Left renal pelvis (tissue), 4 donors: ENCODE measurements at regions not wholly inside any gene's neighbourhood (a gene's known extent, or its start where the extent isn't known, plus 50 kb on each side); places are given as distances from the start of the nearest gene placed in this dataset.

Experiments
- DNase-seq, 4 donors: peaks; one replicate each; pipeline ENCODE4 v3.0.0-alpha.2; 2013; ENCODE audit warnings: low read depth in 4 of 4, low spot score in 3 of 4

DNA sequence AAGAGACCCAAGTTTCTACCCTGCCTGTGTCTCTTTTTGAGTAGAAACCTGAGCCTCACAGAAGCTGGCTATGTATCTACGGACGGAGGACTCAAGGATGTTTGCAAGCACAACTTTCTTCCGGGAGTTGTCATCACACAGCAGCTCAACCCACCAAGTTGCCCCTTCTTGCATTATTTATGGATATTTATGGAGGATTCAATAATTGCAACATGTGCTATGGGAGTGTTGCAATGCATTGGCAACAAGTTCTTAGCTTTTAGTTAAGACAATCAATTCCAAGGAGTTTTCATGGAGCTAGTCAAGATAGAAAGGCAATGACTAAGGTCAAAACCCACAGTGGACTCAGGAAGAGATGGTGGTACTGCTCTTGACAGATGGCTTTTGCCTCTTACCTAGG is 336.9 kb downstream of the ENC1 start:
- no peak for DNase-seq

DNA sequence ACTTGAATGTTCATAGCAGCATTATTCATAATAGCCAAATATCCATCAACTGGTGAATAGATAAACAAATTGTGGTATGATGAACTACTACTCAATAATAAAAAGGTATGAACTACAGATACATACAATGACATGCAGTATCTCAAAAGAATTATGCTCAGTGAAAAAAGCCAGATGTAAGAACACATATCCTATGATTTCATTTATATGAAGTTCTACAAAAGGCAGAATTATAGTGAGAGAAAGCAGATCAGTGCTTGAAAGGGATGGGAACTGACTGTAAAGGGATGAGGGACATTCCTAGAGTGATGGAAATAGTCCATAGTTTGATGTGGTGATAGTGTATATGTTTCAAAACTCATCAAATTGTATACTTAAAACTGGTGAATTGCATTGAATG is 339.0 kb downstream of the ENC1 start:
- no peak for DNase-seq

GRCh38 chr5:74300808-74301389 is 339.6 kb downstream of the ENC1 start:
- DNase-seq, result no peak

DNA sequence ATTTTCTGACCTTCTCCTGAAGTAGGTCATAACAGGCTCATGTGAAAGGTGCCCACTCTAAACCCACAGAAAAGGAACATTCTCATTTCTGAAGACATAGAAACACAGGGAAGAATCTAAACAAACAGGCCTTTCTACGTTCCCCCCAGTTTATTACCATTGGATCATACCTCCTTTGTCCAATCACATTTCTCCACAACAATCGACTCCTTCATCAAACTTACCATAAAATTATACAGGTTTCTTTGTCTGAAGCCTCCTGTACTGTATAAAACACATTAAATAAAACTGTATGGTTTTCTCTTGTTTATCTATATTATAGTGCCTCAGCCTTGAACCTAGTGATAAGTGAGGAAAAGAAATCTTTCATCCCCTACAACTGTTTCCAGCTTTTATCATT is 340.7 kb downstream of the ENC1 start:
- DNase-seq, result no peak

DNA sequence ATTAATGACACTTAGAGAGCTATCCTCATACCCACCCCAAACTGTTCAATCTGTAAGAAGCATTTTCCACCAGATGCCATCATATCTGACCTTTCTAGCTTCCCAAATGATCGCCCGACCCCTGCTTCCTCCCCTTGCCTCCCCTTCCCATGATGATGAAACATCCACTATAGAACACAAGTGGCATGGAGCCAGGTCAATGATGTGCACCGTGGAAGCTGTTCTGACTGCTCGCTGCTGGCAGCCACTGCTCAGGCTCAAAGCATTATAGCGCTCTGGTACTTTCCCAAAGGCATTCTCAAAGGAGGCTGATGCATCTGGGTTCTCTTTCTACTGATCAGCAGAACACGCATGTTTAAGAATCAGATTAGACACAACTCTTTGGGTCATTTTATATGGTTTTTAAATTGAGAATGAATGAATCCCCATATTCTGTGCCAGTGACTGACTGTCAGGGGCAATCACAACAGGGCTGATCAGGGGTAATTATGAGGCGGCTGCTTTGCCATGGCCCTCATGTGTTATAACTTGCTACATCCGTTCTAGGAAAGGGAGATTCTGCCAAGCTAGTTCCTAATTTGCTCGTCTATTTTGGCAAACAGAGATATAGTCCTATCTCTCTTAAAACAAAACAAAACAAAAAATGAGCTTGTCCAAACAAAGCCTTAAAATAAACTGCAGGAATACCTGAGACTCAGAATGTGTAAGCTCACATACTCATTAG is 343.7 kb downstream of the ENC1 start:
- no peak for DNase-seq

DNA sequence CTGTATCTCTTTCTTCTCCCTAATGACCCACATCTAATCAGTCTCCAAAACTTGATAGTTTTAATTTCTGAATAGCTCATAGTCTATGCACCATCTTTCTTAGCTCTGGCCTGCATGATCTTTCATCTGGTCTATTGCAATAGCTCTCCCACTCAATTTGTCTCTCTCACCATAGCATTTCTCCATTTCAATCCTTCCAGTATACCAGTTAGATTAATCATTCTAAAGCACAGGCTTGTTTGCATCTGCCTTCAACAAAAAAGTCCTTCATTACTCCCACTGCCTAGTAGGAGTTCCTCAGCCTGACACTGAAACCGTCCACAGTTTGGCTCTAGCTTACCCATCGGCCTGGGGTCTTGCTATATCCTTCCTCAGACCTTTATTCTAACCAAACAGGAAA is 344.9 kb downstream of the ENC1 start:
- DNase-seq, result no peak

DNA sequence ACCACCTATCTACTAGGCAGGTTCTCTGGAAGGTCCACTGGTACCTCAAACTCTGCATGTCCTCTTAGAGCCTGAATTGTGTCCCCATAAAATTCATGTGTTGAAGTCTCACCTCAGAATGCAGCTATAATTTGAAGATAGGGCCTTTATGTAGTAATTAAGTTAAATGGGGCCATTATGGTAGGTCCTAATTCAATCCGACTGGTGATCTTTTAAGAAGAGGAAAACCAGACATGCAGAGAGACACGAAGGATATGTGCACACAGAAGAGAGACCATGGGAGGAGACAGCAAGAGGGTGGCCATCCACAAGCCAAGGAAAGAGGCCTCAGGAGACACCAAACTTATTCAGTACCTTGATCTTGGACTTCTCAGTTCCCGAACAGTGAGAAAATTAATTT is 345.4 kb downstream of the ENC1 start:
- DNase-seq, result no peak

- no peak for DNase-seq
Measured at GRCh38 chr5:74294231-74294705, 346.3 kb downstream of the ENC1 start.

DNA sequence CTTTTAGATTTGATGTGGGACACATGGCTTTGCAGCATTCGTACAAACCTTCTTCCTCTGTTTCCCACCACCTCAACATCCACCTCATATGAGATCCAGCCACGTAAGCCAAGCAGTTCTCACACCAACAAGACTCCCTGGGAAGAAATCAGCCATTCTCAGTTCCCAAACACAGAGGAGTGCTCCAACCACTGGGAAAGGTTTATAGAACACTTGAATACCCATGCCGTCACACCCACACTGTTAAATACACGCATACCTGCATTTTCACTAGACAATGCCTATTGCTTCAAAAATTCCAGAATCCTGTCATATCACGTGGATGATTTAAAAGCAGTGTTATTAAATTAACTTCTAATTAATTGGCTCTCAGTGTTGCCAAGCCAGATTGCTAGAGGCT is 347.3 kb downstream of the ENC1 start:
- DNase-seq, result no peak

DNA sequence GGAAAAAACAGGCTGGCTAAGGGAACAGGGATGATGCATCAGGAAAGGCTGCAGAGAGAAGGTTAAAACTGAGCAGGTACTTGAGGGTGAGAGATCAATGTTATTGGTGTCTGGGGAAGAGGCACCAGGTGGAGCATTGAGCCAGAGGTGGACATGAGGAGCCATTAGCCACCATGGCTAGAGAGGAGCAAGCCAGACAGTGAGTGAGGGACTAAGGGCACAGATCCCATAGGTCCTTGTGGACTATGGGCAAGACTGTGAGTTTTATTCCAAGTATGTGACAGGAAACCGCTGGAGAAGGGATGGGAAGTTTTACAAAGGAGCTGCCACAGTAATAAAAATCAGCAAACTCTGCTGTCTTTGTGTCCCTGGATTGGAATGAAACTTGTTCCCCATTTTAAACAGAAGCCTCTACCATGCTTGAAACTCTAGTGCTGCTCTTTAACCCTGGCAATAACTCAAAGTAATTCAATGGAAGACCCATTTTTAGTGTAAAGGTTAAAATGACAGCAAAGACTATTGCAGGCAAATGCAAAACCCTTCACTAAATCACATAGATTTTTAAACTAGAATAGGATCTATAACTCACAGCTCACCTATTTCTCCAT is 349.8 kb downstream of the ENC1 start:
- DNase-seq, result no peak

DNA sequence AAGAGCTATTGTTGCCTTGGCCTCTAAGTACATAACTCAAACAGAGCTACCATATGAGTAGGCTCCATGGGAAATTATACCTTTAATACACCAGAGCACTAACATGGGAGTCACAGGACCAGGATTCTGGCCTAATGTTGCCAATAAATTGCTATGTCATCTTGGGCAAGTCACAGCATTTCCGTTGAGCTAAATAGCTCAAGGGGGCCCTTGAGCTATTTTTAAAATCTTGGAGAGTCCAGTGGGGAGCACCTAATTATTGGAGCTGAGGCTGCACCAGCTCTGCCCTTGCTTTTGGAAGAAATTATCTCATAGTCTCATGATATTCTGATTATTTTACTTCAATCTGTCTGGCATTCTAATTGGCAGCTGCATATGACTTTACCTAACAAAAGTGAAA is 350.8 kb downstream of the ENC1 start:
- DNase-seq, result no peak

GRCh38 chr5:74289238-74289637 is 351.3 kb downstream of the ENC1 start:
- DNase-seq, result no peak

DNA sequence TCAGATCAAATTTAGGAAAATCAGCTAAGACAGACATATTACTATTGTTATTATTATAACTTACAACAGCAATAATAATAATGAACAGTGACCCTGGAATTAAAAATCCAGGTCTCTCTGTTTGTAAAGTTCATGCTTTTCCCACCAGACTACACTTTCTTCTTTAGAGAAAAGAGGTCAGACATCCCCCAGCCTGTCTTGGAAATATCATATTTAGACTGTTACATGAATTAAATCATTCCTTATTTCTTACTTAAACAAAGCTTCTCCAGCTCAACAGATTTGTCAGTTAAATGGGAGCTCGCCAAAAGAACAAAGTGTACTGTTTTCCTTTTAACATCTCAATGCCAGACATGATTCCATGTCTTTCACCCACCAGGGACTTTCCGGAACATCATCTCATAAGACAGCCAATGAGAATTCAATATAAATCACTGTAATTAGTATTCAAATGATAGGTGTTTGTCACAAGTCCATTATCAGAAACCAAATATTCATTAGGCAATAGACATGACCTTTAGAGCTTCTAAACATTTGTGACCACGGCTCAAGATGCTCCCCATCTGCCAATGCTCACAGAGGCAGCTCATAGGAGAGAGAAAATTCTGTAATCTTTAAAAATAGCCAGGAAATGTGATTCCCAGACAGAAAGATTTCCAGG is 351.9 kb downstream of the ENC1 start:
- no peak for DNase-seq

DNA sequence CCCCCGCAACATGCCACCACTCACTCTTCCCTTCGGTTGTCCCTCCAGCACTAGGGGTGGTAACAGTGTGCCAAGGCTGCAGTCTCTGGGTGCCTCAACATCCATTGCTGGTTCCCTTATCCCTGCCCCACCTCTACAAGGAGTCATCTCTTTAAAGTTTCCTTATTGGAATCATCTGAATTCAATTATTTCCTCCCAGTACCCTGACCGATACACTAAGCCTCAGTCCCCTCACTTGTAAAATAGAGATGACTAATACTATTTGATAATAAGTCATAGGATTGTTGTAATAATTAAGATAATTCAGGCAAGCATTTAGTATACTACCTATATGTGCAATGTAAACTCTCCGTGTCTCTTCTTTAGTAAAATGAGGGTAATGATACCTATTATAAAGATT is 352.5 kb downstream of the ENC1 start:
- no peak for DNase-seq

DNA sequence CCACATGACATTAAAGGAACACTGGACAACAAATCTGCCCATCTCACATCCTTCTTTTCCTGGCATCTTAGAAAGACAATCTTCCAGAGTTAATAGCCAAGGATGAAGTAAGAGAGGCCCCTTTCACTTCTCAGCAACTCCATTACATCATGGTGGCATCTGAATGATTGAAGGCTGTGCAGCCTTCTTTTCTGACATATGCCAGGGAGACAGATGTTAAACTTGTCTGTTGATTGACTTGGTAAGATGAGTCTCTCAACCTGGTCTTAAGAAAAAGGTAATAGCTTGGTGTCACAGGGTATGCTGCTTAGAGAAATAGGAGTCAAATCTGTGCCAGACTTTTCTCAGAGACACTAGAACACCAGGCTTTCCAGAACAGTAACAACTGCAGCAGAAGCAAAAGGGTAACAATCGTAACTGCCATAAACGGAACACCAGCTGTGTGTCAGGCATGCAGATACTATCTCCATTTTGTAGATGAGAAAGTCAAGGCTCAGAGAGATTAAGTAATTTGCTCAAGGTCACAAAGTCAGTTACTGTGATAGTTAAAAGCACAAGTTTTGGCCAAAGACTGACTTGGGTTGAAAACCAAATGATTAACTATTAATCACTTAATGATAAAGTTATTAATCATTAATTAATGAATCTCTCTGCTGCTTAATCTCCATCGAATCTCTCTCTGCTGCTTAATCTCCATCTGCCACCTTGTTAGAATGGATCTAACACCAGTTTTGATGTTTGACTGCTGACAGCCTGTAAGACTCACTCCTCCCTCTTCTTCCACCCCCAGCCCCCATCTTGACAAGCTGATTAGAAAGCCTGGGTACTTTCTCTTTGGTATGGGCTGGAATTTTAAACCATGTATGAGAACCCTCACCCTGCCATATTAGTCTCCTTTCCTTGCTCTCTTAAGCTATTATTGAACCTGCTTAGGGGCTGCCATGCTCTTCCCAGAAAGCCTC is 353.5 kb downstream of the ENC1 start:
- DNase-seq, result no peak

DNA sequence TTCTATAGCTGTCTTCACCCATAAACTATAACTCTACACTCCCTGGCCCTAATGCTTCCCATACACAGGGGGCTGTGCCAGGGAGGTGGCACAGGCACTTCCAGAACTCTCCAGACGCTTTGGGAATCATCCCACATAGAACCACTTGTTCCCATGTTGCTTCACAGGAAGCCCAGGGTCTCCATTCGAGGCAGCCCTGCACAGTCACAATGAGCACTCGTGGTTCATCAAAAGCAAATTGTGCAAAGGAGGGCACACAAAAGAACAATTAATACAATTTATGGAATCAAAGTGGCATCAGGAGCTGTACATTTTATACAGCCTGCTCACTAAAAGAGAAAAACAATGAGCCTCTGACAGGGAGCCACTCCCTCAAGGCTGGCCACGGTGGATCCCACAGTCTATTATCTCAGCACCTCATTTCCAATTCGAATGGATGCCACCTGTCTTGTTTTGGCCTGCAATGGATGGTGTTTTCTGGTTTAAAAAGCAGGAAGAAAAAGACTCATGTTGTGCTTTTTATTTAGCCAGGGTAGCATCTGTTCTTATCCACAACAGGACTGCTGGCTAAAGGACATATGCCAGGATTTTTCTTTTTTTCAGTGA is 354.8 kb downstream of the ENC1 start:
- DNase-seq, result no peak

DNA sequence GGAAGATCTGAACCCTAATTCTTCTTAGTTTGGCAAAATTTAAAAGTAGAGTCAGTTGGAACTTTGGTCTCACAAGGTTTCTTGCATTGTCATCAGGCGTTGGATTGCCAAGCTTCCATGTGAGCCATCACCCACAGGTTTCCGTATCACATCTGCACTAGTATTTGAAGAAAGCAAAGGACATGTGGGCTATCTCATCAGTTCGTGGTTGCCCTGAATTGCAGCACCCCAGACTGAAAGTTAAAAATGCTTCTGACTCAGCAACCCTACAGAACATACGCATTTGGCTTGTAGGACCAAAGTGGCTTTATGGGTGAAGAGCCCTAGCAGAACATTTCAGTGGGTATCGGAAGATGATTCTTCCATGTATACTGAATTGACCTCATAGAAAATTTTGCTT is 358.0 kb downstream of the ENC1 start:
- DNase-seq, result no peak

- DNase-seq, result no peak
Measured at GRCh38 chr5:74281166-74281565, 359.4 kb downstream of the ENC1 start.

DNA sequence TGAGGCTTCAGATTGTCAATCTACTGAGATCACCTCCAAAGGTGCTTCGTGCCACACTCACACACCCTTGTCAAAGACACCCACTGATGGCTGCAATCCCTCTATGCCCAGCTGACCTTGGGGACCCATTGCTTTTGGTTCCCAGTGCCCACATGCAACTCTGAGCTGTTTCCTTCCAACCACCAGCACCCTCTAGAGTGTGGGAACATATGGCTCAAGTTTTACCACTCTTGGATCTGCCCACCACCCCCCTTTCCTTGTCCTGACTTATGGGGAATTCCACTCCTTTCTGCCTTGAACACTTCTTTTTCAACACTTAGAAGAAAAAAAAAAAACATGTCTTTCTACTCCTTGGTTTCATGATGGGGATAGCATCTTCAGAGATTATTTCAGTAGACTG is 360.2 kb downstream of the ENC1 start:
- no peak for DNase-seq

- no peak for DNase-seq
Measured at GRCh38 chr5:74279244-74279643, 361.3 kb downstream of the ENC1 start.
